Keratinocyte (primary cell): ENCODE measurements at regions not wholly inside any gene's neighbourhood (a gene's known extent, or its start where the extent isn't known, plus 50 kb on each side); places are given as distances from the start of the nearest gene placed in this dataset.

Experiments used
- DNase-seq: peaks from one replicate; pipeline ENCODE4 v3.0.0-alpha.2; 2011; ENCODE audit warnings: low read depth, missing footprints, low spot score
- FAIRE-seq: peaks from 2 replicates; lab custom pipeline; 2011; peaks lifted over from hg19 to GRCh38; lab: Jason Lieb, UNC
- H2AFZ ChIP-seq: 2 replicates; pipeline ENCODE4 v1.6.0; 2012; ENCODE audit warnings: low read length, control low read depth, inconsistent platforms; ENCODE audit not compliant: control insufficient read depth
- H3K27ac ChIP-seq: 2 replicates; pipeline ENCODE4 v1.5.1; 2011; ENCODE audit warnings: low read length; ENCODE audit not compliant: control insufficient read depth, insufficient read depth
- H3K27me3 ChIP-seq: 3 replicates; pipeline ENCODE4 v1.6.0; 2011; ENCODE audit warnings: low read length; ENCODE audit not compliant: control insufficient read depth, insufficient read depth; ENCODE audit errors: extremely low read depth
- H3K36me3 ChIP-seq, 2 experiments: 2 replicates in 1 of 2; 3 replicates in 1 of 2; pipeline ENCODE4 v1.5.1; 2011; ENCODE audit warnings: low read length in 2 of 2, mild to moderate bottlenecking in 1 of 2; ENCODE audit not compliant: control insufficient read depth in 2 of 2, insufficient read depth in 2 of 2; ENCODE audit errors: extremely low read depth in 1 of 2
- H3K4me1 ChIP-seq: 3 replicates; pipeline ENCODE4 v1.5.1; 2011; ENCODE audit warnings: low read length; ENCODE audit not compliant: control insufficient read depth, insufficient read depth; ENCODE audit errors: extremely low read depth
- H3K4me2 ChIP-seq: 3 replicates; pipeline ENCODE4 v1.6.0; 2011; ENCODE audit warnings: low read depth, low read length; ENCODE audit not compliant: control insufficient read depth, insufficient read depth; ENCODE audit errors: extremely low read depth
- H3K4me3 ChIP-seq, 3 experiments: fragments of 200-600 bp in 1 of 3; sonication (generic) in 1 of 3; 2 replicates in 2 of 3; 3 replicates in 1 of 3; pipeline ENCODE4 v1.5.1; 2011 to 2016; ENCODE audit warnings: low read length in 3 of 3, mild to moderate bottlenecking in 3 of 3, control low read depth in 2 of 3, inconsistent platforms in 1 of 3, low read depth in 1 of 3, mixed read lengths in 1 of 3, mixed run types in 1 of 3, moderate library complexity in 1 of 3; ENCODE audit not compliant: control insufficient read depth in 2 of 3, insufficient read depth in 2 of 3; ENCODE audit errors: extremely low read depth in 1 of 3
- H3K79me2 ChIP-seq: 2 replicates; pipeline ENCODE4 v1.6.0; 2012; ENCODE audit warnings: low read length; ENCODE audit not compliant: control insufficient read depth, insufficient read depth
- H3K9ac ChIP-seq: 3 replicates; pipeline ENCODE4 v1.6.0; 2011; ENCODE audit warnings: low read length; ENCODE audit not compliant: control insufficient read depth, insufficient read depth; ENCODE audit errors: extremely low read depth
- H3K9me1 ChIP-seq: 3 replicates; pipeline ENCODE4 v1.6.0; 2011; ENCODE audit warnings: low read length; ENCODE audit not compliant: control insufficient read depth, insufficient read depth; ENCODE audit errors: extremely low read depth
- H3K9me3 ChIP-seq: 2 replicates; pipeline ENCODE4 v1.5.1; 2012; ENCODE audit warnings: low read depth, low read length; ENCODE audit not compliant: control insufficient read depth
- H4K20me1 ChIP-seq: 3 replicates; pipeline ENCODE4 v1.6.0; 2011; ENCODE audit warnings: low read length; ENCODE audit not compliant: control insufficient read depth, insufficient read depth; ENCODE audit errors: extremely low read depth
- EZH2 ChIP-seq: IDR thresholded peaks from one replicate; pipeline ENCODE4 v1.6.1; 2012; ENCODE audit warnings: inconsistent platforms, mild to moderate bottlenecking, low read length, moderate library complexity
- dilution Hi-C: fragments of 300-500 bp; cut with MboI; formaldehyde crosslinking; loops from one replicate; pipeline ENCODE4 v1.7.0; 2020; ENCODE audit warnings: low sequenced_read_pairs; ENCODE audit not compliant: extremely low pct_ligation_motif_present
- TF ChIP-seq, protein P1 (sequence below), 3 experiments: IDR thresholded peaks in 1 of 3; conservative IDR thresholded peaks in 1 of 3; optimal IDR thresholded peaks in 1 of 3; 2 replicates in 2 of 3; 3 replicates in 1 of 3; pipeline versions ENCODE3 to v1.5.1; 2011; ENCODE audit warnings: low read length in 3 of 3, mild to moderate bottlenecking in 3 of 3, moderate library complexity in 2 of 3, control low read depth in 1 of 3, inconsistent platforms in 1 of 3; ENCODE audit not compliant: insufficient read depth in 2 of 3; ENCODE audit errors: extremely low read depth in 1 of 3

- Histone ChIP-seq H3K27me3 (no peaks in the 10 kb centered on the region), H3K4me2 (no peak overlapping the region), H3K4me1 (no peaks in the 10 kb centered on the region), H3K9ac (no peak overlapping the region), H3K79me2 (no peaks in the 10 kb centered on the region), H2AFZ (no peak overlapping the region), H4K20me1 (no peaks in the 10 kb centered on the region), H3K9me1 (no peaks in the 10 kb centered on the region), H3K36me3 (no peaks in the 10 kb centered on the region), H3K27ac (no peak overlapping the region), H3K9me3 (no peaks in the 10 kb centered on the region), H3K4me3 (no peak overlapping the region)
- no peak for DNase-seq
- dilution Hi-C loops = no loop called here
- TF ChIP-seq, protein P1, sequence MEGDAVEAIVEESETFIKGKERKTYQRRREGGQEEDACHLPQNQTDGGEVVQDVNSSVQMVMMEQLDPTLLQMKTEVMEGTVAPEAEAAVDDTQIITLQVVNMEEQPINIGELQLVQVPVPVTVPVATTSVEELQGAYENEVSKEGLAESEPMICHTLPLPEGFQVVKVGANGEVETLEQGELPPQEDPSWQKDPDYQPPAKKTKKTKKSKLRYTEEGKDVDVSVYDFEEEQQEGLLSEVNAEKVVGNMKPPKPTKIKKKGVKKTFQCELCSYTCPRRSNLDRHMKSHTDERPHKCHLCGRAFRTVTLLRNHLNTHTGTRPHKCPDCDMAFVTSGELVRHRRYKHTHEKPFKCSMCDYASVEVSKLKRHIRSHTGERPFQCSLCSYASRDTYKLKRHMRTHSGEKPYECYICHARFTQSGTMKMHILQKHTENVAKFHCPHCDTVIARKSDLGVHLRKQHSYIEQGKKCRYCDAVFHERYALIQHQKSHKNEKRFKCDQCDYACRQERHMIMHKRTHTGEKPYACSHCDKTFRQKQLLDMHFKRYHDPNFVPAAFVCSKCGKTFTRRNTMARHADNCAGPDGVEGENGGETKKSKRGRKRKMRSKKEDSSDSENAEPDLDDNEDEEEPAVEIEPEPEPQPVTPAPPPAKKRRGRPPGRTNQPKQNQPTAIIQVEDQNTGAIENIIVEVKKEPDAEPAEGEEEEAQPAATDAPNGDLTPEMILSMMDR (optimal IDR thresholded peaks at IDR 0.05 in 1 of 3, IDR thresholded peaks at IDR 0.05 in 1 of 3, conservative IDR thresholded peaks at IDR 0.05 in 1 of 3; ENCODE audit: extremely low read depth in 1 of 3, insufficient read depth in 2 of 3, low read length in 3 of 3) = no peak
- TF ChIP-seq EZH2 = no peak
- no peak for FAIRE-seq
These were observed 1106.7 kb downstream of the TYW1 start for GRCh38 chr7:68103319-68103718.

GRCh38 chr7:68107261-68107660 is 1110.6 kb downstream of the TYW1 start:
- Histone ChIP-seq H3K9me1 (no peaks in the 10 kb centered on the region), H3K27ac (no peak overlapping the region), H3K27me3 (no peaks in the 10 kb centered on the region), H4K20me1 (no peaks in the 10 kb centered on the region), H3K9ac (no peak overlapping the region), H3K79me2 (no peaks in the 10 kb centered on the region), H3K36me3 (no peaks in the 10 kb centered on the region), H3K4me1 (no peaks in the 10 kb centered on the region), H2AFZ (no peak overlapping the region), H3K4me3 (no peak overlapping the region), H3K9me3 (no peaks in the 10 kb centered on the region), H3K4me2 (no peak overlapping the region)
- FAIRE-seq (no peak), DNase-seq (no peak)
- TF ChIP-seq, protein P1 (optimal IDR thresholded peaks at IDR 0.05 in 1 of 3, IDR thresholded peaks at IDR 0.05 in 1 of 3, conservative IDR thresholded peaks at IDR 0.05 in 1 of 3; ENCODE audit: extremely low read depth in 1 of 3, insufficient read depth in 2 of 3, low read length in 3 of 3) = no peak
- no peak for TF ChIP-seq EZH2
- dilution Hi-C loops = no loop called here
